Adrenal gland (tissue), 9 donors: ENCODE measurements at regions not wholly inside any gene's neighbourhood (a gene's known extent, or its start where the extent isn't known, plus 50 kb on each side); places are given as distances from the start of the nearest gene placed in this dataset.

Source experiments
- DNase-seq, 7 donors: peaks; one replicate each; pipeline ENCODE4 v3.0.0-alpha.2; 2019 to 2020
- H3K27ac ChIP-seq, 5 donors: fragments of 200-600 bp; sonication (generic) in 4 of 5; 1 replicate in 3 of 5; 2 replicates in 2 of 5; pipeline versions ENCODE4 v1.5.1 to v1.8.0; 2016 to 2020; ENCODE audit warnings: mild to moderate bottlenecking in 1 of 5
- H3K27me3 ChIP-seq: fragments of 200-600 bp; 2 replicates; pipeline ENCODE4 v1.8.0; 2021
- H3K36me3 ChIP-seq, 2 donors: fragments of 200-600 bp; replicated peaks in 1 of 2; 1 replicate in 1 of 2; 2 replicates in 1 of 2; pipeline versions ENCODE4 v1.5.1 to v1.8.0; 2018 to 2022
- H3K4me1 ChIP-seq, 2 donors: fragments of 200-600 bp; replicated peaks in 1 of 2; 1 replicate in 1 of 2; 2 replicates in 1 of 2; pipeline versions ENCODE4 v1.5.1 to v1.8.0; 2018 to 2021
- H3K4me3 ChIP-seq, 4 donors: fragments of 200-600 bp; sonication (generic) in 3 of 4; one replicate each; pipeline ENCODE4 v1.5.1; 2016 to 2018
- H3K9me3 ChIP-seq, 3 donors: fragments of 200-600 bp; sonication (generic) in 1 of 3; replicated peaks in 1 of 3; 1 replicate in 2 of 3; 2 replicates in 1 of 3; pipeline versions ENCODE4 v1.5.1 to v1.8.0; 2016 to 2021
- CTCF ChIP-seq, 6 experiments: fragments of 450-650 bp in 4 of 6; fragments of 200-600 bp in 2 of 6; sonication (generic) in 1 of 6; IDR thresholded peaks; 1 replicate in 5 of 6; 2 replicates in 1 of 6; pipeline versions ENCODE4 v1.5.1 to v1.8.0; 2016 to 2021; ENCODE audit warnings: antibody characterized with exemption in 6 of 6, mild to moderate bottlenecking in 2 of 6, moderate library complexity in 1 of 6
- POLR2A ChIP-seq, 2 donors: fragments of 450-650 bp; IDR thresholded peaks; one replicate each; pipeline ENCODE4 v1.6.1; 2017; ENCODE audit warnings: antibody characterized with exemption in 2 of 2, mild to moderate bottlenecking in 2 of 2, moderate library complexity in 1 of 2
- WGBS, 4 donors: extraction: QIAGEN DNeasy Blood & Tissue Kit in 2 of 4; methylation state at CpG; one replicate each; pipeline versions ENCODE4 v1.1.5 to v1.1.7; 2013 to 2017; 5-methylcytosine and 5-hydroxymethylcytosine counted together
- intact Hi-C, 2 donors: fragments of 100-400 bp; cut with DNase I; formaldehyde crosslinking; loops; one replicate each; pipeline versions ENCODE4 v1.14.1 to v1.15.0; 2022 to 2023
- donor health status: healthy with polysubstance abuse.
- donor health status: Bipolar disorder and iron deficiency.
- donor health status: DM: yes; HTN: yes; CAD: no.
- donor health status: DM: no; HTN: no; CAD: no.
- donor health status: DM: no; HTN: no; CAD: no.

- Histone ChIP-seq H3K36me3 (no peaks in the 10 kb centered on the region), H3K4me3 (no peak overlapping the region), H3K27ac (no peak overlapping the region), H3K27me3 (no peaks in the 10 kb centered on the region), H3K9me3 (no peaks in the 10 kb centered on the region), H3K4me1 (no peaks in the 10 kb centered on the region)
- intact Hi-C loops = no loop called here
- TF ChIP-seq CTCF (IDR thresholded peaks at IDR 0.05) (no peak), POLR2A (IDR thresholded peaks at IDR 0.05) (no peak)
- no peak for DNase-seq
These were observed 401.5 kb downstream of the FBXO15 start for GRCh38 chr18:73746101-73746500.

DNA sequence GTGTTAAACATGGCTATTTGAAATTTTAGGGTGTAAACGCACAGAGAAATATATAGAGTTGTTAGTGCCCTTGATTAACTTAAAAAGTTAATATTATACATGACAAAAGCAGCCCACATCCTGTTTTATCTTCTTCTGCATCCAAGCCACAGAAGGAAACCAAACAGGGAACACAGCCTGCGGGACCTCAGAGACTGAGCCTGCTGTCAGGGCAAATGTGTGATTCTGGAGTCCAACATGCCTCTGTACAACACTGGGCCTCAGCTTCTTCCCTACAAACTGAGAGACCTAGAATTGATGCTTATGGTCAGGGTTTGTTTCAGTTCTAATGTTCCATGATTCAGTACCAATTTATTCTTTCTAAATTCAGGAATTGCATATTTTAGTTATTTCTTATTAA lies 404.7 kb downstream of the FBXO15 start:
- no peaks in the 10 kb centered on the region for H3K27me3 ChIP-seq
- H3K9me3 ChIP-seq = no peaks in the 10 kb centered on the region
- no peaks in the 10 kb centered on the region for H3K4me1 ChIP-seq
- H3K36me3 ChIP-seq = no peaks in the 10 kb centered on the region
- DNase-seq = no peak
- H3K27ac ChIP-seq = no peak overlapping the region
- no peak for TF ChIP-seq CTCF (IDR thresholded peaks at IDR 0.05)
- no peak for TF ChIP-seq POLR2A (IDR thresholded peaks at IDR 0.05)
- intact Hi-C loops = no loop called here
- H3K4me3 ChIP-seq = no peak overlapping the region
- 51 to 60% (median 55%) methylated on average over 2 of the region's 2 CpGs for WGBS, 4 donors

- no peak overlapping the region for H3K27ac ChIP-seq
- no peaks in the 10 kb centered on the region for H3K9me3 ChIP-seq
- 52 to 64% (median 58%) methylated on average over 4 of the region's 4 CpGs for WGBS, 4 donors
- TF ChIP-seq CTCF (IDR thresholded peaks at IDR 0.05) = no peak
- TF ChIP-seq POLR2A (IDR thresholded peaks at IDR 0.05) = no peak
- no peaks in the 10 kb centered on the region for H3K36me3 ChIP-seq
- DNase-seq = no peak
- H3K27me3 ChIP-seq = no peaks in the 10 kb centered on the region
- H3K4me3 ChIP-seq = no peak overlapping the region
- H3K4me1 ChIP-seq = no peaks in the 10 kb centered on the region
- intact Hi-C loops = no loop called here
These were observed 405.7 kb downstream of the FBXO15 start for GRCh38 chr18:73741946-73742345.

DNA sequence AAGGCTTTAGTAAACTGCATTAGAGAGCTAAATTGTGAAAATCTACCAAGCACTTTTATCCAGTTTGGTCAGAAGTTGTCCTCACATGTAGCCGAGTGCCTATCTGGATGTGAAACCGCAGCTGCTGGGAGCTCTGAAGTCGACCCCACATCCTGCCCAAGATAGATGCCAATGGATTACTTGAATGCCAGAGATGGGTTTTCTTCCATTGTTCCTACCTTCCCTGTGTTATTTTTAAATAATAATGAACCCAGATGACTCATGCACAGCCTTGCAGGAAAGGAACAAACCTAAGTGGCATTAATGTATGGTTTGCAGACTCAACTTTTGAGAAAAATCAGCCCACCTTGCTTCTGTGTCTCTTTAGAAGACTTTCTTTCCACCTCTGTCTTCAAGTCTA lies 408.5 kb downstream of the FBXO15 start:
- Histone ChIP-seq H3K36me3 (no peaks in the 10 kb centered on the region), H3K4me1 (no peaks in the 10 kb centered on the region), H3K27me3 (no peaks in the 10 kb centered on the region), H3K9me3 (no peaks in the 10 kb centered on the region), H3K27ac (no peak overlapping the region), H3K4me3 (no peak overlapping the region)
- no peak for TF ChIP-seq POLR2A (IDR thresholded peaks at IDR 0.05)
- no peak for TF ChIP-seq CTCF (IDR thresholded peaks at IDR 0.05)
- intact Hi-C loops = no loop called here
- WGBS, 4 donors = 73 to 84% (median 74%) methylated on average over 3 of the region's 3 CpGs
- no peak for DNase-seq
